Endothelial cell of hepatic sinusoid (primary cell): ENCODE measurements at regions not wholly inside any gene's neighbourhood (a gene's known extent, or its start where the extent isn't known, plus 50 kb on each side); places are given as distances from the start of the nearest gene placed in this dataset.
"Not testable (repeated sequence)": the region's sequence is repeated elsewhere in the genome, so short reads cannot be mapped to it uniquely, and the experiment has no call there.

Experiments used
- in situ Hi-C: cut with HindIII; loops from 2 replicates; pipeline ENCODE4 v1.10.0; 2017; ENCODE audit warnings: low sequenced_read_pairs

DNA sequence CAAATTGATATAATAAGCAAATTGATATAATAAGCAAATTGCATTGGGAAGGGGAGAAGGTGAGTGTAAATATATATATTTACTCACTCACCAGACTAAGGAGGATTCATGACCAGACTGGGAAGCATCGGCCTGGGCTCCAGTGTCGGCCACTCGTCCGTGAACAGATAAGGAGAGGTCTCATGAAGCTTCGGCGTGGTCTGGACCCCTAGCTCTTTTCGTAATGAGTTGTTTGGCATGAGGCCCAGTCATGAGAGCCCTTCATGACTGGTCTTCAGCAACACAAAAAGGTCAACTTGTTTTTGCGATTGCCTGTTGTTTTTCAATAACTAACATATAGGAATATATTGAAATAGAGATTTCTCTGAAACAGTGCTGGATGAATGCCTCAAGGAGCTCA, 222.9 kb upstream of the KCNK2 start:
- in situ Hi-C loops: no loop called here

DNA sequence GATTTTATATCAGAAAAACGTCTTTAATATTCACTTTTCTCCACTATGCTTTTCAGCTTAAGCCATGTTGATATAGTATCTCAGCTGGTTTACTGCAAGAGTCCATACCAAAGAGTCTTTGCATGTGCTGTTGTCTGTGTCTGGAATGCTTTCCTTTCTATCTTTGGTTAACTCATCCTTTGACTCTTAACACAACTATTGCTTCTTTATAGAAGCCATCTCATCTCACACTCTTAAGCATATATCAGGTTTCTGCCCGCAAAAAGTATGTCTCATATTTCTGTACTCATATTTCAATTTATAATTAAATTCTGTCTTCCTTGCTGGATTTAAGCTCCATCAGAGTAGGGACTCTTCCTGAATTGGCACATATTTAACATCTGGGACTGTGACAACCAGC, 220.9 kb upstream of the KCNK2 start:
- in situ Hi-C loops: no loop called here

DNA sequence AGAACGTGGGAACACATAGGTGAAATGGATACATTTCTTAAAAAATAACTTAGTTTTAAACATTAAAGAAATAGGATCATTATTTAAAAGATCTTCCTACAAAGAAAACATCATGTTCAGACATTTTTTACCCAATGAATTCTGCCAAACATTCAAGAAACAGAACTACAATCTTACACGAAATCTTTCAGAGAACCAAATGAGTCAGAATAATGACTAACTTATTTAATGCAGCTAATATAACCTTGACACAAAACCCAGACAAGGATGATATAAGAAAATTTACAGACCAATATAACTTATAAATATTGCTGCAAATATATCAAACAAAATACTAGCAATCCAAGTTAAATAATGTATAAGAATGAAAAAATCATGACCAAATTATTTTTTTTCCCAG, 220.1 kb upstream of the KCNK2 start:
- in situ Hi-C loops: no loop called here

DNA sequence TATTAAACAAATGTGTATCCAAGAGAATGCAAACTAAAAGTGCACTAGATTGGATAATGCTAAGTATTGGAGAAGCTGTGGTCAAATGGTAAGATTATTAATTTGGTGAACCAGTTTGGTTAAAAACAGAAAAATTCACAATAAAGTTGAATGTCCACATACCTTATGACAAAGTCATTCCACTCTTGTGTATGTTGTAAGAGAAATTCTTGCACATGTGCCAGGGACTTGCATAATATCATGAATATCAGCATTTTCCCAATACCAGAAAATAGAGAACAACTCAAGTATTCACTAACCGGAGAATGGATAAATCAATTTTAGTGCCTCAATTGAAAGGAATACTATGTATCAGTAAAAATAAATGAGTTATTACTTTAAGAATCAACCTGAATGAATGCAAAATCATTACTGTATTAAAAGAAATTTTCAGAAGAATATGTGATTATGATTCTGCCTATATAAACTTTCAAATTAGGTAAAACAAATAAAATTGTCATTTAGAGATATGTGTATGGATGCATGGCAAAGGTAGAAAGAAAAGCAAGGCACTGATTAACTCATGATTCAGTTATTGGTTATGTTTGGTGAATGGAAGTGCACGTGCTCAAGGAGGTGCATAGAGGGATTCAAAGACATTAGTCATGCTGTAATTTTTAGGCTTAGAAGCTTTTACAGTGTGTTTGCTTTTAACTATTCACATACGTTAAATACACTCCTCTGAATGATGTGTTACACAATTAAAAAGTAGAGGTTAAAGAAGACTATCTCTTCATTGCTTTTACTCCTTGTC, 217.4 kb upstream of the KCNK2 start:
- in situ Hi-C loops: no loop called here

DNA sequence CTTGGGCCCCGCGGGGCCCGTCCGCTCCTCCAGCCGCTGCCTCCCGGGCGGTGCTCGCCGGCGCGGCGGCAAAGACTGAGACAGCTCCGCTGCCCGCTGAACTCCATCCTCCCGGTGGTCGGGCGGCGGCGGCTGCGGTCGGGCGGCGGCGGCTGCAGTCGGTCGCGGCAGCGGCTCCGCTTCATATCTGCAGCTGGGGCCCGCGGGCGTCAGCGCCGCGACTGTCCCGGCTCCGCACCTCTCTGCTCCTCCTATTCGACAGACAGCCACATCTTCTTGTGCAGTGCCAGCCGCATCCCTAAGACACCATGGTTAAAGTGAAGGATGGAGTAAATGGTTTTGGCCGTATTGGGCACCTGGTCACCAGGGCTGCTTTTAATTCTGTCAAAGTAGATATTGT, 212.1 kb upstream of the KCNK2 start:
- in situ Hi-C loops: not testable (repeated sequence)

DNA sequence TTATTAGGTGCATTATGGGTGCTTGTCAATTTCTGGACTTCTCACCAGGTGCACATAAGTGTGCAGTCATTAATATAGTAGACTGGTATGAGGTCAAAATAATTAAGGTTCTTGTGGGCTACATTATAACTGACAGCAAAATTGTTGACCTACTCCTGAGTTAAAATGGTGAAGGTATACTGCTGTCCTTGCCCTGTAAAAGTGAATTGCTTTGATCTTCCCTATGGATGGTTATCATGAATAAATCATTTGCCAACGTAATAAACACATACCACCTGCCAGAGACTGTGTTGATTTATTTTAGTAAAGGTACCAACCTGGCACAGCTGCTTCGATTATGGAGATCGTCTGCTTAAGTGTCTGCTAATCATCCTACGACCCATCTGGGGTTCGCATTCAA, 201.6 kb upstream of the KCNK2 start:
- in situ Hi-C loops: no loop called here

DNA sequence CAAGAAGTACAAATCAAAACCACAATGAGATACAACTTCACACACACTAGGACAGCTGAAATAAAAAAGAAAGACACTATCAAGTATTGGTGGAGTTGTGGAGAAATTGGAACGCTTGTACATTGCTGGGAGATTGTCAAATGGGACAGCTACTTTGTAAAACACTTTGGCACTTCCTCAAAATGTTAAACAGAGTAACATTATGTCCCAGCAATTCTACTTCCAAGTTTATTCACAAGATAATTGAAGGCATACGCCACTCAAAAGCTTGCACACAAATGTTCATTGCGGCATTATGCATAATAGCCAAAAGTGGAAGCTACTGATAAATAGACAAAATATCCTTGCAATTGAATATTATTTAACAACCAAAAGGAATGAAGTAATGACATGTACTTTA, 199.9 kb upstream of the KCNK2 start:
- in situ Hi-C loops: no loop called here

DNA sequence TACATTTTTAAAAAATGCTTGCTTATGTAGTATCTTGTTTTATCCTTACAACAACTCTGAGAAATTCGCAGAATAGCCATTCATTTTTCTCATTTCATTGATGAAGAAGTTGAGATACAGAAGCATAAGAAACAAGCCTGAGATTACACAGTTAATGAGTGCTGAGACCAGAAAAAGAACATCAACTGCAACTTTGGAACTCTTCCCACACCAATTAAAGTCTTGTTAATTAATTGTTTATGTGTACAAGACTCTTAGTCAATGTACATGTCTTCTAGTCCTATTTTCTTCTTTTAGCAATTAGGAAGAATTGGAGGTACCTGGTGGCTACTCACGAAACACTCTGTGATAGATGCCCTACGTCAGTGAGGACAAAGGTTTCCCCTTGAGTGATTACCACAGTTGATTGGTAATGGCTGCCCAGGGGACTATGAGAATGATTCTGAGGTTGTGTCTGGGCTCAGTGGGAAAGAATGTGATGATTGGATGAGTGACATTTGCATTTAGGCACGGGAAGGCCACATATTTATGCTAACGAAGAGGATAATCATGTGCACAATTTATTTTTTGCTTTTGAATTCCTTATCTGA, 187.4 kb upstream of the KCNK2 start:
- in situ Hi-C loops: no loop called here

DNA sequence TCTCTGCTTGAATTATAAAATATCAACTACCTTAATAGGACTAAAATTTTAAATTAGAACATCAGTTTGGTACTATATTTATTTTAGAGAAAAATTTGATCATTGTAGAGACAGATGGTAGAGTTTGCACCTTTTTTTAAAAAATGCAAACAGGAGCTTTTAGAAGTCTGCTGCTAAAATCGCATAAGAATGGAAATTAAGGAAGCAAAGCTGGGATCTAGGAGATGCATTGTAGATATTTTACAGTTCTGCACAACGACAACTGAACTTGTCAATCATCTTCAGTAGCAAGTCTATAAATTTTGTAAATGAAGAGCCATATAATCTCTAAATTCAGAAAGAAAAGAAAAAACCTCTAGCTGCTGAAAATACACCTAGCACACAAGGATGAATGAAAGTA, 185.6 kb upstream of the KCNK2 start:
- in situ Hi-C loops: no loop called here

DNA sequence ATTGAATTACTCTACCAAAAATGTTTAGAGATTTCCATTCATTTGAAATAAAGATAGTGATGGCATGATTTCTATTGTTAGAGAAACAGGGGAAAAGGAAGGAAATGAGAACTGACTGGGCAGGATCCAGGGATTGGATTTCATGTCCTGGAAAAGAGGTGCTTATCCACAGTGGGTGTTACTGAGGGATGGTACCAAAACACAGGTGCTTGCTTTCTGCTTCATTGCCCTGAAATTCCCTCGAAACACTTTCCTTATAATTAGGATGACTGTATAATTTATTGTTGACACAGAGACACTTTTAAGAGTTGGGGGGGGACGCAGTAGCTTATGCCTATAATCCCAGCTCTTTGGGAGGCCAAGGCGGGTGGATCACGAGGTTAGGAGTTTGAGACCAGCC, 185.0 kb upstream of the KCNK2 start:
- in situ Hi-C loops: no loop called here

DNA sequence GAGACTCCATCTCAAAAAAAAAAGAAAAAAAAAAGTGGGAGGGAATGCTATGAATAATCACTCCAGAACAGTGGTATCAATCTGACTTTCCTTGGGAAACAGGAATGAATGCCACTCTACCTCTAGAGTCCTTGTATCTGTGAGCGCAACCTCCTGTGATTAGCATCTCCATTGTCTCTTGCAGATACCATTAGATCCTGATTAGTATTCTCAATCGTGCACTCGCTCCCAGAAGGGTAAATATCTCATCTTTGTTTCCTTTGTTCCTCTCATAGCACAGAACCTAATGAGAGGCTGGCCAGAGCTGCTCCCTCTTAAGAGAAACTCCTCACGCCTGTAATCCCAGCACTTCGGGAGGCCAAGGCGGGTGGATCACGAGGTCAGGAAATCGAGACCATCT, 184.4 kb upstream of the KCNK2 start:
- in situ Hi-C loops: no loop called here

DNA sequence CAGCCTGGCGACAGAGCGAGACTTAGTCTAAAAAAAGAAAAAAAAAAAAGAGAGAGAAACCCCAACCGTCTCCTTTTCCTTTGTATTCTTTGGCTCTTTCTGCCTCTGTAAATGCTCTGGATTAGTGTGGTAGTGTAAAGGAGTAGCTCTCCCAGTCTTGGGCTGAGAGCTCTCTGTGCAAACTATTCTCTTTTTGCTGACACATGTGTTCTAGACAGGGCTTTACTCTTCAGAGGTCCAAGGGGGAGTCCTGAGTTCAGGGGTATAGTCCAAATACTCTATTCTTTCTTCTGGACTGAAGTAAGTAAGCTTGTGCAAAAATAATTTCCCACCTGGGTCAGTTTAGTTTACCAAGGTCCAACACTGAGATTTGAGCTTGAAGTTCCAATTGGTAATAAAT, 183.8 kb upstream of the KCNK2 start:
- in situ Hi-C loops: no loop called here

DNA sequence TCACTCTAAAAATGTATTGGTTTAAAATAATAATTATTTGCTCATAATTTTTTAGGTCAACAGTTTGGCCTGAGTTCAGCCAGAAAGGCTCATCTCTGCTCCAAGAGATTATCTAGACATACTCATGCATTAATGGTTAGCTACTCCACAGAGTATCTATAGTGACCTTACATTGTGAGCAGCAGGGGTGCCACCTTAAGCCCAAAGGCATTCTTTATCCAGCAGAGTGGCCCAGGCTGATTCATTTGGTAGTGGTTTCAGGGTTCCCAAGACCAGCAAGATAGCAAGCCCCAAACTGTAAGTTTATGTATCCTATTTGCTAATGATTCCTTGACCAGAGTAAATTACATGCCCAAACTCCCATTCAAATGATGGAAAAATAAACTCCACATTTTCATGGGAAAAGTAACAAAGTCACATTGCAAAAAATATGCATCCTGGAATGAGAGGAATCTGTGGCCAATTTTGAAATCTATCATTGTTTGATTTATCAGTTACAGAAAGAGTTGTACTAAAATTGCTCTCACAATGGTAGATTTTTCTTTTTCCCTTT, 182.6 kb upstream of the KCNK2 start:
- in situ Hi-C loops: no loop called here

DNA sequence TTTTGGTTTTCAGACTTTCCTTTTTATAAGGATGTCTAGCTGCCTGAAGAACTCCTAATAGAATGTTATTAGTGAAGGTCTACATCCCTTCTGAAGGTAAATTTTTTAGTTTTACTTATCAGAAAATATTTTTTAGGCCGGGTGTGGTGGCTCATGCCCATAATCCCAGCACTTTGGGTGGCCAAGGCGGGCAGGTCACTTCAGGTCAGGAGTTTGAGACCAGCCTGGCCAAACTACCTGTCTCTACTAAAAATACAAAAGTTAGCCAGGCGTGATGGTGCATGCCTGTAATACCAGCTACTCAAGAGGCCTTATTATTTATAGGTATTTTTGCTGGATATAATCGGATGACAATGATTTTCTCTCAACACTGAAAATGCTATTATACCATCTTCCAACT, 181.9 kb upstream of the KCNK2 start:
- in situ Hi-C loops: no loop called here

DNA sequence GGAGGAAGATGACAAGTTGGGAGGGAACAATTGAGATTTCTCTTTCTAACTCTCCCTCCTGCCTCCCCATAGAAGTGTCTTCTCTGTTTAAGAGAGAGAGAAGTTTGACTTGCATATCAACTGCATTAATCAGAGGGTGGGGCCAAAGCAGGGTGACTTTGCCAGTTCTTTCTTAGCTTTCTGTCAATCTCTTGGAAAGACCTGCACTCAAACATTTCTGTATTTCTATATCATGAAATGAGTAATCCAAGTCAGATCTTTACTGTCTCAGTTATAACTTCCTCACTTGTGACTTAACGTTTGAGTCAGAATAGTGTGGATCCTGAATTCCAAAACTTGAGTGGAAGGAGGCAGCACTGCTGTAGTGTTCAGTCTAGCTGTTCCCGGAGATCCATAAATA, 180.8 kb upstream of the KCNK2 start:
- in situ Hi-C loops: no loop called here

DNA sequence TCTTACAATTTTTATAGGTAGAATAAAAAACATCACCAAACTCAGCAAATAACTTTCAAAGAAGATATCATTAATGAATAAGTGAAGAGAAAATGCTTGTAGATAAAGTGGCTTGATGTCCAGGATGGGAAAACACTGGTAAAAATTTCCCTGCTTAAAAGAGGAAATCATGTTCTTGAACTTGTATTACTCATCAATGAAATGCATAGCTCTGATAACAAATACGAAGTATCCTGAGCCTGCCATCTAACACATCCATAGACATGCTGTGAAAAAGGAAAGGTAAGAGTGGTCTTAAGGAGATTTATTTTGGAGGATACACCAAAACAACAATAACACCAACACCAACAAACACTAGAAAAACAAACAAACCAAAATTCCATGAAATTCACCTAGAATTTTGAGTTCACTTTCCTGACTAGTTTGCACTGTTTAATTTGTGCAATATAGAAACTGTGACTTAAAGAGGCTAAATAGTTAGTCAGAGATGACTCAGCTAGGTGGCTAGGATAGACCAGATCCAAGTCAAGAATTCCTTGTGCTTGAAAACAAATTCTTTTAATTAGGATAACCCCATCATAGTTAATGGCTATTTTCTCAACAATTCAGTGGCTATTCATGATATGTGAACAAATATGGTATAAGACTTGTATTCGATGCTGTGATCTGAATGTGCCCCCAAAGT, 179.8 kb upstream of the KCNK2 start:
- in situ Hi-C loops: no loop called here

DNA sequence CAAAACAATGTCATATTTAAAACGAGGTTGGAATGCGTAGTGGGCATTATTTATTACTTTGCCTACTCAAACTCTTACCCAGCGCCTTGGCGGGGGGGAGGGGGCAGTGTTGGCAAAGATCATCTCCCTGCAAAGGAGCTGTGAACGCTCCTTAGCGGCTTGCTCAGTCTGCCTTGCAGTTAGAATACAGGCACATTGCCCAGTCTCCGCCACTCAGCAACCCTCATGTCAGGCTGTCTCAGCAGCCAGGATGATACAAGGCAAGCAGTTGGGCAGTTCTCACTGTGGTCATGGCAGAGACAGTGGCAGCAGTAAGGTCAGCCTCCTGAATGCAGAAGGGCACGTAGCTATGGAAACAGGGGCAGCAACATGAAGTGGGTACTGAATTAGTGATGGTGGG, 170.4 kb upstream of the KCNK2 start:
- in situ Hi-C loops: no loop called here

DNA sequence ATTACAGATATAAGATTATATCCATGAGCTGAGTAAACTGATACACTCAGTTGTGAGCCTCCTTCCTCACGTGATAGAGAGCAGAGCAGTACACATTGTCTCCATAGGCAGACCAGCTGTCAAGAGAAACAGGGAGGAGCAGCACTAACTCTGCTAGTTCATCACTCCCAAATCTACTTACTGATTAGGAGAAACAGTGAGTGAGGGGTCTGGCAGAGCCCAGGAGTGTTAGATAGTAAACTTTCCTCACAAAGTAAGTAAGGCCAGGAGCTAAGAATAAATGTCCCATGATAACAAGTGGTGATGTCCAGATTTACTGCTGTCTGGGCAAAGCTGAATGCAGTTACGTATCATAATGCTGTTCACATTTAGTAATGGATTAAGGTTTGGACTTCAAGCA, 168.6 kb upstream of the KCNK2 start:
- in situ Hi-C loops: no loop called here

DNA sequence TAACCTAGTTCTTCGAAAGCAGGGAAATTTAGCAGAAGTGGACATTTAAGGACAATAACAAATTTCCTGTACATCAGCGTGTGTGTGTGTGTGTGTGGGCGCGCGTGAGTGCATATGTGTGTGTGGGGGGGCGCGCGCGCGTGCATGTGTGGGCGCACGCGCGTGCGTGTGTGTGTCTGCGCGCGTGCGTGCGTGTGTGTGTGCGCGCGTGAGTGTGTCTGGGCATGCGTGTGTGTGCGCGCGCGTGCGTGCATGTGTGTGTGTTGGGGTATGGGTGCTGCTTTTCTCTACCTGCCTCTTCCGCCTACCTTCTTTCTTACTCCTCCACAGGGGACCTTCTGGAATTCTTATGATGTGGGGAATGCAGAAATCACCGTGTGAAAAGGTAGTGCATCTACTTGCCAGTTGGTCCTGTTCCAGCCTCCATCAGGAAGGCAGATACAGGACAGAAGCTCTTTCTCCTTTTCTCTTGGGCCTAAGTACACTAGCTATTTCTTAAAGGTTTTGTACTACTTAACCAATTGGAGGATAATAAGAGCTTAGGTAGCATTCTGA, 165.4 kb upstream of the KCNK2 start:
- in situ Hi-C loops: no loop called here

DNA sequence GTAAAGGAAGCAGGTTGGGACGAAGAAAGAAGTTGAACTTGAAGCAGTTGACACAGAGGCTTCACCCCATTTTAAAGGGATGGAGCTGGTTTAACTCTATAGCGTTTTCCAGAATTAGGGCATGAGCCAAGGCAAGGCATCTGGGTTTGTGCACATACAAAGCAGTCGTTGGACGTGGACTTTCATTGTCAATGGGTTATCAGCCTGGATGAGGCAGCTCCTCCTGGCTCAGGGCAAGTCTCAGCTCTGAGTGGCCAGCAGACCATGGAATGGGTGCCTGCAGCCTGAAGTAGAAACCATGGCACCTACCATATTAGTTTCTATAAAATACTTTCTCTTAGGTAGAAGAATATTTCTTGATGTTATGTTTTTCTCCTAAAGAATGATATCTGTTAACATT, 163.8 kb upstream of the KCNK2 start:
- in situ Hi-C loops: no loop called here

DNA sequence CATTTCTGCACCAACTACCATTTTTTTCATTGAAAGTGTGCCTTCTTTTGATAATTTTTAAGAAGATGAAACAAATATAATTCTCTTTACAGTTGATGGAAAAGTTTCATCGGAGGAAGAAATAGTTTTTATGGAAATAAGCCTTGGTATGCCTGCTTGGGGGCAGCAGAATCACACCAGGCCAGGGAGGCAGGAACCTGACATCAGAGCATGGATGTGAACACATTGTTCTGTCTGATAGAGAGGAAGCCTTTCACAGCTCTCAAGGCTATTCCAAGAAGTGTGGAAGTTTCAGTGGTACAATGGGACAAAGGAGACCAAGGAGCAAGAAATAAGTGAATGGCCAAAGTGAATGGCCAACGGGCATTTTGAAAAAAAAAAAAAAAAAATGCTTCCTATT, 162.2 kb upstream of the KCNK2 start:
- in situ Hi-C loops: no loop called here
